GM21529 (cell line): ENCODE measurements at regions not wholly inside any gene's neighbourhood (a gene's known extent, or its start where the extent isn't known, plus 50 kb on each side); places are given as distances from the start of the nearest gene placed in this dataset.
"Not testable (repeated sequence)": the region's sequence is repeated elsewhere in the genome, so short reads cannot be mapped to it uniquely, and the experiment has no call there.

Source experiments
- ATAC-seq: cut with Tn5 transposase; IDR thresholded peaks from one replicate; pipeline ENCODE4 v1.9.1; 2021; ENCODE audit not compliant: unreplicated experiment

- no peak for ATAC-seq
These were observed 171.0 kb upstream of the NECTIN3 start for GRCh38 chr3:110900576-110900975.

- ATAC-seq = no peak
These were observed 170.1 kb upstream of the NECTIN3 start for GRCh38 chr3:110901536-110901935.

GRCh38 chr3:110902453-110903085 is 169.0 kb upstream of the NECTIN3 start:
- no peak for ATAC-seq

GRCh38 chr3:110903771-110904519 is 167.7 kb upstream of the NECTIN3 start:
- no peak for ATAC-seq

- ATAC-seq = no peak
These were observed 167.1 kb upstream of the NECTIN3 start for GRCh38 chr3:110904520-110904890.

- ATAC-seq = no peak
These were observed 166.5 kb upstream of the NECTIN3 start for GRCh38 chr3:110905121-110905520.

GRCh38 chr3:110909839-110910238 is 161.8 kb upstream of the NECTIN3 start:
- ATAC-seq = no peak

- ATAC-seq = no peak
These were observed 161.2 kb upstream of the NECTIN3 start for GRCh38 chr3:110910346-110910955.

GRCh38 chr3:110918963-110919362 is 152.7 kb upstream of the NECTIN3 start:
- ATAC-seq = no peak

- ATAC-seq = no peak
These were observed 145.8 kb upstream of the NECTIN3 start for GRCh38 chr3:110925798-110926197.

- ATAC-seq = no peak
These were observed 143.5 kb upstream of the NECTIN3 start for GRCh38 chr3:110928016-110928662.

GRCh38 chr3:110929816-110930215 is 141.8 kb upstream of the NECTIN3 start:
- no peak for ATAC-seq

- ATAC-seq = no peak
These were observed 139.0 kb upstream of the NECTIN3 start for GRCh38 chr3:110932567-110932966.

GRCh38 chr3:110933821-110934426 is 137.7 kb upstream of the NECTIN3 start:
- ATAC-seq = no peak

- no peak for ATAC-seq
These were observed 133.0 kb upstream of the NECTIN3 start for GRCh38 chr3:110938629-110939028.

GRCh38 chr3:110940055-110940454 is 131.6 kb upstream of the NECTIN3 start:
- no peak for ATAC-seq

- no peak for ATAC-seq
These were observed 126.8 kb upstream of the NECTIN3 start for GRCh38 chr3:110944782-110945181.

GRCh38 chr3:110946810-110947209 is 124.8 kb upstream of the NECTIN3 start:
- ATAC-seq = no peak

GRCh38 chr3:110949194-110949593 is 122.4 kb upstream of the NECTIN3 start:
- not testable (repeated sequence) for ATAC-seq

- no peak for ATAC-seq
These were observed 116.2 kb upstream of the NECTIN3 start for GRCh38 chr3:110955301-110955880.

- ATAC-seq = no peak
These were observed 115.5 kb upstream of the NECTIN3 start for GRCh38 chr3:110956081-110956480.
